ENCODE measurements at regions not wholly inside any gene's neighbourhood (a gene's known extent, or its start where the extent isn't known, plus 50 kb on each side); places are given as distances from the start of the nearest gene placed in this dataset.
A peak's percentile ranks its signal among the peaks of the same experiment; 100 is the strongest.

- DNase-seq (ENCODE audit: low spot score), result no peak
Measured at GRCh38 chr3:177776661-177777101, 579.4 kb upstream of the TBL1XR1 start.

GRCh38 chr3:177777699-177778098, 580.4 kb upstream of the TBL1XR1 start:
- peak; percentile 44 for DNase-seq (ENCODE audit: low spot score)
- TF ChIP-seq CTCF (IDR thresholded peaks at IDR 0.05; ENCODE audit: extremely low read depth, missing control alignments), result peak; percentile 53

More at GRCh38 chr3:177776661-177777101, 579.4 kb upstream of the TBL1XR1 start:
- no peak for TF ChIP-seq CTCF (IDR thresholded peaks at IDR 0.05; ENCODE audit: extremely low read depth, missing control alignments)

GRCh38 chr3:177778633-177779032, 581.4 kb upstream of the TBL1XR1 start:
- DNase-seq (ENCODE audit: low spot score), result no peak

GRCh38 chr3:177781686-177782161, 584.4 kb upstream of the TBL1XR1 start:
- TF ChIP-seq CTCF (IDR thresholded peaks at IDR 0.05; ENCODE audit: extremely low read depth, missing control alignments), result no peak

More at GRCh38 chr3:177778633-177779032, 581.4 kb upstream of the TBL1XR1 start:
- no peak for TF ChIP-seq CTCF (IDR thresholded peaks at IDR 0.05; ENCODE audit: extremely low read depth, missing control alignments)

GRCh38 chr3:177783338-177783737, 586.1 kb upstream of the TBL1XR1 start:
- no peak for TF ChIP-seq CTCF (IDR thresholded peaks at IDR 0.05; ENCODE audit: extremely low read depth, missing control alignments)
- no peak for DNase-seq (ENCODE audit: low spot score)

More at GRCh38 chr3:177781686-177782161, 584.4 kb upstream of the TBL1XR1 start:
- DNase-seq (ENCODE audit: low spot score), result no peak

- no peak for TF ChIP-seq CTCF (IDR thresholded peaks at IDR 0.05; ENCODE audit: extremely low read depth, missing control alignments)
- DNase-seq (ENCODE audit: low spot score), result no peak
Measured at GRCh38 chr3:177783767-177784166, 586.5 kb upstream of the TBL1XR1 start.

GRCh38 chr3:177787279-177788041, 590.2 kb upstream of the TBL1XR1 start:
- TF ChIP-seq CTCF (IDR thresholded peaks at IDR 0.05; ENCODE audit: extremely low read depth, missing control alignments), result no peak
- no peak for DNase-seq (ENCODE audit: low spot score)
